IMR-90 (cell line): ENCODE measurements at regions not wholly inside any gene's neighbourhood (a gene's known extent, or its start where the extent isn't known, plus 50 kb on each side); places are given as distances from the start of the nearest gene placed in this dataset.

Source experiments
- ATAC-seq: fragments of 200-7000 bp; cut with Tn5 transposase; 2 replicates; pipeline ENCODE4 v1.9.1; 2020; ENCODE audit warnings: low read depth, mild to moderate bottlenecking, moderate library complexity
- BruUV-seq: library from RNA; stranded (reverse); fragments of 400-500 nt; replicated peaks from 2 replicates; lab custom pipeline; 2021; lab: Mats Ljungman, UMichigan
- CTCF ChIA-PET: fragments of 300-600 bp; formaldehyde crosslinking; extraction: SDS; loops from one replicate; lab custom pipeline; 2021; ENCODE audit warnings: antibody characterized with exemption; lab: Yijun Ruan, JAX
- POLR2A ChIA-PET: fragments of 300-600 bp; sonication (Branson Sonifier 250); formaldehyde crosslinking; loops from one replicate; lab custom pipeline; 2022; ENCODE audit warnings: antibody characterized with exemption; ENCODE audit not compliant: unreplicated experiment; lab: Charles Lee
- DNase-seq: peaks from one replicate; pipeline ENCODE4 v3.0.0; 2013
- H2AFZ ChIP-seq: replicated peaks from 2 replicates; pipeline ENCODE3; 2013; ENCODE audit warnings: low read length, mild to moderate bottlenecking; ENCODE audit not compliant: poor library complexity
- H2AK5ac ChIP-seq: 2 replicates; pipeline ENCODE4 v1.6.1; 2013; ENCODE audit warnings: low read depth, low read length, inconsistent platforms
- H2AK9ac ChIP-seq: replicated peaks from 2 replicates; pipeline ENCODE3; 2013; ENCODE audit warnings: mild to moderate bottlenecking, low read depth, low read length, moderate library complexity; ENCODE audit not compliant: poor library complexity
- H2BK120ac ChIP-seq: 2 replicates; pipeline ENCODE4 v1.6.1; 2013; ENCODE audit warnings: low read depth, low read length, inconsistent platforms
- H2BK15ac ChIP-seq: 3 replicates; pipeline ENCODE4 v1.6.1; 2013; ENCODE audit warnings: low read depth, low read length, inconsistent platforms
- H2BK20ac ChIP-seq: 2 replicates; pipeline ENCODE4 v1.6.1; 2013; ENCODE audit warnings: low read depth, mild to moderate bottlenecking, inconsistent platforms, low read length, moderate library complexity
- H2BK5ac ChIP-seq: 2 replicates; pipeline ENCODE4 v1.6.1; 2013; ENCODE audit warnings: mild to moderate bottlenecking, low read depth, low read length, inconsistent platforms; ENCODE audit not compliant: poor library complexity, severe bottlenecking
- H3K14ac ChIP-seq: replicated peaks from 2 replicates; pipeline ENCODE4 v1.6.1; 2013; ENCODE audit warnings: low read depth, low read length, inconsistent platforms
- H3K18ac ChIP-seq: 2 replicates; pipeline ENCODE4 v1.6.1; 2013; ENCODE audit warnings: low read depth, low read length, control low read depth
- H3K23ac ChIP-seq: 2 replicates; pipeline ENCODE4 v1.6.1; 2013; ENCODE audit warnings: low read depth, low read length, inconsistent platforms
- H3K27ac ChIP-seq: 2 replicates; pipeline ENCODE4 v1.5.1; 2013; ENCODE audit warnings: mild to moderate bottlenecking, control low read depth, low read length; ENCODE audit not compliant: insufficient read depth
- H3K27me3 ChIP-seq: 2 replicates; pipeline ENCODE4 v1.6.1; 2013; ENCODE audit warnings: low read length; ENCODE audit not compliant: control insufficient read depth, insufficient read depth
- H3K36me3 ChIP-seq: 2 replicates; pipeline ENCODE4 v1.6.1; 2013; ENCODE audit warnings: low read length, mixed read lengths; ENCODE audit not compliant: control insufficient read depth, insufficient read depth
- H3K4ac ChIP-seq: 2 replicates; pipeline ENCODE4 v1.6.1; 2013; ENCODE audit warnings: low read depth, low read length, inconsistent platforms
- H3K4me1 ChIP-seq: 2 replicates; pipeline ENCODE4 v1.6.1; 2013; ENCODE audit warnings: low read length, mixed read lengths; ENCODE audit not compliant: control insufficient read depth, insufficient read depth
- H3K4me2 ChIP-seq: 2 replicates; pipeline ENCODE4 v1.6.1; 2013; ENCODE audit warnings: low read depth, mild to moderate bottlenecking, control low read depth, low read length, moderate library complexity
- H3K4me3 ChIP-seq: 2 replicates; pipeline ENCODE4 v1.5.1; 2013; ENCODE audit warnings: low read depth, mild to moderate bottlenecking, control low read depth, low read length, moderate library complexity; ENCODE audit not compliant: insufficient read depth
- H3K56ac ChIP-seq: 2 replicates; pipeline ENCODE4 v1.6.1; 2013; ENCODE audit warnings: low read length, inconsistent platforms; ENCODE audit not compliant: insufficient read depth; ENCODE audit errors: extremely low read depth
- H3K79me1 ChIP-seq, 2 experiments: 2 replicates each; pipeline ENCODE4 v1.6.1; 2013; ENCODE audit warnings: low read length in 2 of 2, inconsistent platforms in 1 of 2, low read depth in 1 of 2
- H3K9ac ChIP-seq: 2 replicates; pipeline ENCODE4 v1.6.1; 2013; ENCODE audit warnings: low read depth, low read length, control low read depth
- H3K9me1 ChIP-seq: 2 replicates; pipeline ENCODE4 v1.6.1; 2013; ENCODE audit warnings: low read length, inconsistent platforms; ENCODE audit not compliant: insufficient read depth
- H3K9me3 ChIP-seq: 2 replicates; pipeline ENCODE4 v1.6.1; 2013; ENCODE audit warnings: low read length; ENCODE audit not compliant: control insufficient read depth, insufficient read depth
- H4K20me1 ChIP-seq: 2 replicates; pipeline ENCODE4 v1.6.1; 2013; ENCODE audit warnings: low read length, inconsistent platforms; ENCODE audit not compliant: insufficient read depth
- H4K5ac ChIP-seq: 2 replicates; pipeline ENCODE4 v1.6.1; 2013; ENCODE audit warnings: mild to moderate bottlenecking, low read depth, low read length, control low read depth
- H4K8ac ChIP-seq, 2 experiments: 2 replicates each; pipeline ENCODE4 v1.6.1; 2013; ENCODE audit warnings: low read depth in 2 of 2, low read length in 2 of 2, control low read depth in 1 of 2, inconsistent platforms in 1 of 2
- H4K91ac ChIP-seq: 2 replicates; pipeline ENCODE4 v1.6.1; 2013; ENCODE audit warnings: low read depth, low read length, inconsistent platforms; ENCODE audit not compliant: insufficient read depth
- BHLHE40 ChIP-seq: fragments of 150-350 bp; IDR thresholded peaks from 2 replicates; pipeline ENCODE4 v1.6.1; 2016; ENCODE audit warnings: mild to moderate bottlenecking, low read depth, low read length
- CEBPB ChIP-seq: IDR thresholded peaks from 2 replicates; pipeline ENCODE4 v1.6.1; 2012; ENCODE audit warnings: low read depth, low read length, improper control_type of control experiment
- CHD1 ChIP-seq: IDR thresholded peaks from 2 replicates; pipeline ENCODE4 v1.6.1; 2012; ENCODE audit warnings: low read depth, low read length, improper control_type of control experiment
- MAFK ChIP-seq: IDR thresholded peaks from 2 replicates; pipeline ENCODE4 v1.6.1; 2012; ENCODE audit warnings: low read depth, low read length, improper control_type of control experiment
- POLR2A ChIP-seq: IDR thresholded peaks from 2 replicates; pipeline ENCODE4 v1.6.1; 2012; ENCODE audit warnings: mild to moderate bottlenecking, low read depth, low read length
- RAD21 ChIP-seq: IDR thresholded peaks from 2 replicates; pipeline ENCODE4 v1.6.1; 2012; ENCODE audit warnings: low read length, improper control_type of control experiment
- RCOR1 ChIP-seq: IDR thresholded peaks from 2 replicates; pipeline ENCODE4 v1.6.1; 2012; ENCODE audit warnings: mild to moderate bottlenecking, low read length, improper control_type of control experiment; ENCODE audit not compliant: insufficient replicate concordance
- WGBS, 2 experiments: methylation state at CpG; one replicate each; pipeline versions ENCODE4 v1.1.5 to v1.1.7; 2013; ENCODE audit warnings: missing lambda C conversion rate in 2 of 2; ENCODE audit not compliant: insufficient read length in 1 of 2; ENCODE audit errors: extremely low coverage in 2 of 2; 5-methylcytosine and 5-hydroxymethylcytosine counted together
- dilution Hi-C: fragments of 300-500 bp; cut with HindIII; formaldehyde crosslinking; loops from one replicate; pipeline ENCODE4 v1.14.3; 2018; ENCODE audit warnings: low sequenced_read_pairs; ENCODE audit not compliant: unreplicated experiment
- in situ Hi-C: fragments of 300-500 bp; cut with MboI; formaldehyde crosslinking; loops from 3 replicates; pipeline ENCODE4 v1.14.3; 2019; ENCODE audit warnings: low sequenced_read_pairs, inconsistent platforms, mixed read lengths
- intact Hi-C: fragments of 100-400 bp; cut with micrococcal nuclease; formaldehyde crosslinking; loops from 2 replicates; pipeline ENCODE4 v1.10.0; 2022
- TF ChIP-seq, protein P1 (sequence below): conservative IDR thresholded peaks from 2 replicates; pipeline ENCODE4 v1.5.1; 2012; ENCODE audit warnings: mild to moderate bottlenecking, low read depth, low read length, improper control_type of control experiment
- TF ChIP-seq, protein P2 (sequence below): fragments of 150-350 bp; IDR thresholded peaks from 2 replicates; pipeline ENCODE4 v1.6.1; 2016; ENCODE audit warnings: low read depth, mild to moderate bottlenecking, low read length, moderate library complexity, borderline replicate concordance

DNA sequence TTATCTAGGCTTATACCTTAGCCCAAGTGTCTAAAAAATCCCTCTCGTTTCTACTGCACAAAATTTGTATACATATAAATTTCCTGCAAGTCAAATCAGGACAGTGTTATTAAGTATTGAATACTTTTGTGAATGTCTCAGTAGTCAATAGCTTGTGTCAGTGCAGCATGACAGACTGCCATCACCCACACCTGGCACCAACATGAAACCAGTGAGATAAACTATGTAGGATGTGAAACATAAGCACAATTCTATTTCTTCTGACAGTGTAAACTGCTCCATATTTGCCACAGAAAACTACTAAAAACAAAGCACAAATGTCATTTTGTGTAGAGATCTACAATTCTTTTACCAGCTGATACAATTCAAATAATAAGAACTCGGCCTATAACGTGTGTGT lies 542.1 kb upstream of the LUZP2 start:
- no peak for DNase-seq
- TF ChIP-seq CEBPB (no peak), RAD21 (no peak), POLR2A (no peak), BHLHE40 (no peak), MAFK (no peak), RCOR1 (no peak), CHD1 (no peak)
- TF ChIP-seq, protein P1, sequence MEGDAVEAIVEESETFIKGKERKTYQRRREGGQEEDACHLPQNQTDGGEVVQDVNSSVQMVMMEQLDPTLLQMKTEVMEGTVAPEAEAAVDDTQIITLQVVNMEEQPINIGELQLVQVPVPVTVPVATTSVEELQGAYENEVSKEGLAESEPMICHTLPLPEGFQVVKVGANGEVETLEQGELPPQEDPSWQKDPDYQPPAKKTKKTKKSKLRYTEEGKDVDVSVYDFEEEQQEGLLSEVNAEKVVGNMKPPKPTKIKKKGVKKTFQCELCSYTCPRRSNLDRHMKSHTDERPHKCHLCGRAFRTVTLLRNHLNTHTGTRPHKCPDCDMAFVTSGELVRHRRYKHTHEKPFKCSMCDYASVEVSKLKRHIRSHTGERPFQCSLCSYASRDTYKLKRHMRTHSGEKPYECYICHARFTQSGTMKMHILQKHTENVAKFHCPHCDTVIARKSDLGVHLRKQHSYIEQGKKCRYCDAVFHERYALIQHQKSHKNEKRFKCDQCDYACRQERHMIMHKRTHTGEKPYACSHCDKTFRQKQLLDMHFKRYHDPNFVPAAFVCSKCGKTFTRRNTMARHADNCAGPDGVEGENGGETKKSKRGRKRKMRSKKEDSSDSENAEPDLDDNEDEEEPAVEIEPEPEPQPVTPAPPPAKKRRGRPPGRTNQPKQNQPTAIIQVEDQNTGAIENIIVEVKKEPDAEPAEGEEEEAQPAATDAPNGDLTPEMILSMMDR: no peak
- TF ChIP-seq, protein P2, sequence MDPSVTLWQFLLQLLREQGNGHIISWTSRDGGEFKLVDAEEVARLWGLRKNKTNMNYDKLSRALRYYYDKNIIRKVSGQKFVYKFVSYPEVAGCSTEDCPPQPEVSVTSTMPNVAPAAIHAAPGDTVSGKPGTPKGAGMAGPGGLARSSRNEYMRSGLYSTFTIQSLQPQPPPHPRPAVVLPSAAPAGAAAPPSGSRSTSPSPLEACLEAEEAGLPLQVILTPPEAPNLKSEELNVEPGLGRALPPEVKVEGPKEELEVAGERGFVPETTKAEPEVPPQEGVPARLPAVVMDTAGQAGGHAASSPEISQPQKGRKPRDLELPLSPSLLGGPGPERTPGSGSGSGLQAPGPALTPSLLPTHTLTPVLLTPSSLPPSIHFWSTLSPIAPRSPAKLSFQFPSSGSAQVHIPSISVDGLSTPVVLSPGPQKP: no peak

More for the DNA sequence above, 542.1 kb upstream of the LUZP2 start:
- Histone ChIP-seq H2BK15ac (no peak overlapping the region; the same call in 2 of the 3 replicates), H2AFZ (no peak overlapping the region), H3K4me2 (peak overlapping the region; percentile 14; the same call in 1 of the 2 replicates), H4K5ac (peak overlapping the region; percentile 85), H3K14ac (no peak overlapping the region), H3K4ac (peak overlapping the region; percentile 68), H2BK120ac (peak overlapping the region; percentile 69), H3K27me3 (no peaks in the 10 kb centered on the region), H3K4me3 (no peak overlapping the region), H2BK20ac (peak overlapping the region; percentile 74), H3K4me1 (peaks cover 6% of the 10 kb centered on the region; the same call in 1 of the 2 replicates), H4K8ac (peak overlapping the region; percentile 65 to 68; a peak in 2 of 4 replicates), H4K20me1 (no peaks in the 10 kb centered on the region), H2BK5ac (peak overlapping the region; percentile 46), H2AK5ac (no peak overlapping the region), H3K27ac (peak overlapping the region; percentile 99), H3K36me3 (no peaks in the 10 kb centered on the region), H3K9ac (peak overlapping the region; percentile 80), H4K91ac (peak overlapping the region; percentile 64), H2AK9ac (no peak overlapping the region), H3K9me1 (no peaks in the 10 kb centered on the region), H3K23ac (no peak overlapping the region), H3K79me1 (no peaks in the 10 kb centered on the region), H3K9me3 (no peaks in the 10 kb centered on the region), H3K56ac (no peak overlapping the region), H3K18ac (peak overlapping the region; percentile 97)
- POLR2A ChIA-PET: no interaction called here
- no peak for ATAC-seq
- dilution Hi-C loops: no loop called here
- CTCF ChIA-PET: interaction anchor here (1.4 kb wide), 1 partner anchor 52 kb away, joined by 4 read pairs; no protein-coding TSS in a partner anchor
- WGBS, 2 experiments: no CpG with 5 or more reads among the region's 3 CpGs
- in situ Hi-C loops: no loop called here
- BruUV-seq: no TSS peak
- intact Hi-C loops: loop anchor here (5.0 kb wide), 2 partner anchors 47 to 412 kb away; no protein-coding TSS in a partner anchor
